Globus pallidus (tissue), 1 donor: ENCODE measurements at regions not wholly inside any gene's neighbourhood (a gene's known extent, or its start where the extent isn't known, plus 50 kb on each side); places are given as distances from the start of the nearest gene placed in this dataset.
"Not testable (repeated sequence)": the region's sequence is repeated elsewhere in the genome, so short reads cannot be mapped to it uniquely, and the experiment has no call there.

ENCODE experiments used
- DNase-seq: peaks from one replicate; pipeline ENCODE4 v3.0.0-alpha.2; 2015; ENCODE audit warnings: low spot score

DNA sequence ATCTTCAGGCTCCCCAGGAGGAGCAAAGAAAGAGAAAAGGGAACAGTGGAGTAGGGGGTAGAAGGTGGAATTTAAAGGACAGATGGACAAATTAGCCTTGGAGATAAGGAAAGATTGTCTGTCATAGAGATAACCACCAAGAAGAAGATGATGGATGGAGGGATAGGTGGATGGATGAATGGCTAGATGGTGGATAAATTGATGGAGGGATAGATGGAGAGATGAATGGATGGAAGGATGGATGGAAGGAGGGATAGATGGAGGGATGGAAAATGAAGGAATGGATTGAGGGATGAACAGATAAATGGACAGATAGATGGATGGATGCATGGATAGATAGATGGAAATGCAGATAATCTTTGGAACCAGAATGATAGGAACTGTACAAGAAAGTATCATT, 102.8 kb downstream of the TNFAIP3 start:
- no peak for DNase-seq

DNA sequence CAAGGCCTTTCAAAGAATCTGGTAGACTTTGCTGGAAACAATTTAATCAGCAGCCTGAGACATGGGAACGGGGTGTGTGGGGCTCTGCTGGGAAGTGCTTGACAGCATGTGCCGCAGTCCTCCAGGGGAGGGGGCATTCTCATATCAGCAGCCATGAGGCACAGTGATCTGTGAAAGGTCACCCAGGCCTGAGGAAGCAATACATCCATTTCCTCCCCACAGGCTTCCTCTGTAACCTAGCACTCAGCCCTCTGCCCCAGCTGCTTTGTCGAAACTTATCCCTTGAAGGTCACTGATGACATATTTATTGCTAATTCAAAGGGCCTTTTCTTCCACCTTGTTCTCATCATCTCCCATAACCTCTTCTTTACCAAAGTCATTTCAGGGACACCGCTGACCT, 103.3 kb downstream of the TNFAIP3 start:
- no peak for DNase-seq

DNA sequence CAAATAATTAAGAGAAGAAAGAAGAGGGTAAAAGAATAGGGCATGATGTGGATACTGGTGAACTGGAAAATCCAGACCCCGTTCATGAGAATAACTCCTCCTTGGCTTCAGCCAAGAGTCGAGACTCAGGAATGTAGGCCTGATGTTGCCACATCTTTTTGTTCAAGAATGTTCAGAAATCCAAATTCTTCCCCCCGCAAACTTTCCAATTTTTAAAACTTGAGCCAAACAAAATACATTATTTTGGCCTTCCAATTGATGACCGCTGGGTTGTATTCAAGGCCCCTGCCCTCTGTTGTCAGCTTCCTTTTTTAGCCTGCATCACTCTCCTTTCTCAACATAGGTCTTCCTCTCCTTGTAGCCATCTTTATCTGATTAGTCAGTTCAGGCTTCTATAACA, 106.1 kb downstream of the TNFAIP3 start:
- DNase-seq = no peak

DNA sequence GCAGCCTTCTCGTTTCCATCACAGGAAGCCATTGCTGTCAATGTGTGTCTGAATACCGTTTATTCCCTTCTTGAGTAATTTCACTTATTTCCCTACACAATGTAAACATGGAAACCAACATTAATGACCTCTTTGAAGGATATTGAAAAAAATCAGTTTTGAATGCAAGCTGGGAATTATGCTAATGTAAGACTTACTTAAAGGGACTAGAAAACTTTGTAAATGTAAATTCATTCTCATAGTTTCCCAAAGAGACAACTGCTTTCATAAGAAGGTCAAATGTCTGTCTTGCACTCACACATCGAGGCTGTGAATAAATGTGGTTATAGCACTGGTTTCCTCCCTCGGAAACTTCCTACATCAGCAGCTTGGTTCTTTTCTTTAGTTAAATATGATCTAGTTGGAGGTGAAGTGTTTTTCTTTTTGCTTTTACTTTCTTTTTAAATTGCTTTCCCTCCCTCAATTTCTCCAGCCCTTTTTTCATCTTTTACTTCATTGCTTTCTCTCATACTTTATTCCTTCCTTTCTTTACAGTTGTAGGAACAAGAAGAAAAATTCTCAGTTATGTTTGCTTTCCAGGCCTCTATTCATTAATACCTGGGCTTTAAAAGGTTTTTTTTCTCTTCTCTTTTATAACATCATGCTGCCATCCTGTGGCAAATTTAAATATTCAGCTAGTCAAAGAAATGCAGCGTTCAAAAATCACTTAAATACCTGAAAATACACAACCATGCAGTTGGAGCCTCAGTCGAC, 108.3 kb downstream of the TNFAIP3 start:
- no peak for DNase-seq

DNA sequence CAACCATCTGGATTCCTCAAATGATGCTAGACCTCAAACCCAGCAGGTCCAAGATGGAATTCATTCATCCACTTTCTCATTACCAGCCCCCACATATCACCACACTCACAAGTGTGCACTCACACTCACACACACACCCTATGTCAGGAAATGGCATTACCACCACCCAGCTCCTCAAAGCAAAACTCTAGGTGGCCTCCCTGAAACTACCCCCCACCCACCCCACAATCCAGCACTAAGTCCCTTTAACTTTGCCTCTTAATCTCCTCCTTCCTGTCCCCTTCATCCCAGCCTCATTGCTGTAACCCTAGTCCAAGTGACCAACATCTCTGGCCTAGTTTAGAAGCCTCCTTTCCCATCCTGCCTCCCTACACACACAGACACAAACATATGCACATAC, 109.4 kb downstream of the TNFAIP3 start:
- DNase-seq = no peak

DNA sequence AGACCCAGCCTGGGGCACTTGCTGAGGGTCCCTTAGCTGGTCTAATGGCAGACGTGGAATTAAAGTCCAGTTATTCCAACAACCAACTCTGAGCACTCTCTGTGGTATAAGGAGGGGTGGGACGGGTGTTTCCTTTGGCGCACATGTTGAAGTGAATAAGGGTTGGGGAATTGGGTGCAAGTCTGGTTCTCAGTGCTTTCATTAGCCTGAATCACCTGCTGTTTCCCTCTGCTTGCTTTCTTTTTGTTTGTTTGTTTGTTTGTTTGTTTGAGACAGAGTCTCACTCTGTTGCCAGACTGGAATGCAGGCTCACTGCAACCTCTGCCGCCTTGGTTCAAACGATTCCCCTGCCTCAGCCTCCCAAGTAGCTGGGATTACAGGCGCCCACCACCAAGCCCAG, 110.1 kb downstream of the TNFAIP3 start:
- DNase-seq = no peak

DNA sequence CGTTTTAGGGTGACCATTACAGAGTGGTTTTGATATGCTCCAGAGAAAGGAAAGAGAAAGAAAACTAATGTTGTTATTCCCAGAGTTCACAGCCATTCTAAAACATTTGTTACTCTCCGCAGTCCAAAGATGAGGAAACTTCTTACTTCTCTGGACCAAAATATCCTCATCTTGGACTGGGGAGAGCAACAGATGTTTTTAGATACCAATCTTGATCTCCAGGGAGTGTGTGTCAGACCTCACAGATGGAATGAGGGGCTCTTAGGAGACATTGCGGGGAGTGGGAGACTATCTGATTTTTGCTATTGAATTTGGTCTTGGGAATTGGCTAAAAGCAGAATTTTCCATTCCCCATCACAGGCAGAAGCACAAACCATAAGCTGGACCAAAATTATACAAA, 110.8 kb downstream of the TNFAIP3 start:
- DNase-seq = no peak

DNA sequence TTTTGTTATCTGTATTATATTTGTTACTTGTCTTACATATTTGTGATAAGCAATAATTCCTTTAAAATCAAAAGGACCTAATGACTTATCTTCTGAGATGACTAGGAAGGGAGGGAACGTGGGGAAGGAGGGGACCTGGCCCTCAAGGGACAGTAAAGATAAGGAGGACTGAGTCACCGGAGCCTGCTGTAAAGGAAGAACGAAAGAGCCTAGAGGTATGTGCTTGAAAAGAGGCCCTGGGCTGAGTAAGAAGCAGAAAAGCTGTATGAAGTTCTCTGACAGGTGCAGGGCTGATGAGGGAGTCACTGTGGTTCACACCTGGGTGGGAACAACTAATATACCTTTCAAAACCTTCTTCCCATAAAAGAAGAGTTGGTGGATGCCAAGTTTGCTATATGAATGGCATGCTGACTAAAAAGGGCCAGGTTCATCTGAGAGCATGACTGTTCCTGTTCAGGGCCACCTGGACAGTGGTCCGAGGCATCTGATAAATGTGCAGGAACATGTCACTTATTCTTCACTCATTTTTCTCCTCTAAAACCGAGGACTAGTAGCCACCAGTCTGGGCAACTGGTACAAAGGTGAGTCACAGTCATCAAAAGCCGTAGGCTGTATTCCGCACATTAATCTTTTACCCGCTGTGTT, 111.3 kb downstream of the TNFAIP3 start:
- no peak for DNase-seq

DNA sequence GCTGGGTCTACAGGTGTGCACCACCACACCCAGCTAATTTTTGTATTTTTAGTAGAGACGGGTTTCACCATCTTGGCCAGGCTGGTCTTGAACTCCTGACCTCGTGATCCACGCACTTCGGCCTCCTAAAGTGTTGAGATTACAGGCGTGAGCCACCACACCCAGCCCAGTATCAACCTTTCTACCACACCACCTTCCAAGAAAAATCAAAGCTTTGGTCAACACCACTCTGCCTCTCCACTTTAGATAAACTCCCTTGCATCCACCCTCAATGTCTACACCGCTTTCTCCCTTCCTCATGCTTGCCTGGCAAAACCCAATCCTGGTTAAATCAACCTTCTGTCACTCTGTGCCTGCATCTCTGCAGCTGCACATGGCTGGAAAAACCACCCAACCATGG, 112.2 kb downstream of the TNFAIP3 start:
- not testable (repeated sequence) for DNase-seq

DNA sequence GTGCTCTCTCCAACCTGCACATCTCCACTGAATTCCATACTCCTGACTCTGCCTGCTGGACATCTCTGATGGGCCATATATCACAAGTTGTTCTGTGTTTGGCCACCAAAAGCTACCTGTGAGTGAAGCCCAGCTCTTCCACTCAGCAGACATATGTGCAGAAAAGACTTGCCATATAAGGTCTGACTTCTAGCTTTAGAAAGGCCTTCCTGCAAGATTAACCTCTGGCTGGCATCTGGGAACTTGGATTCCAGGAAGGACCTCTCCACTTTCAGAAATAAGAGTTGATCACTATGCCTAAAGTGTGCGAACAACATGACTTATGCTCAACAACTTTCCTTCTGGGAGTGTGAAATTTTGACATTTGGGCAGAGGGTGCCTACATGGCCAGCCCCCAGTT, 113.7 kb downstream of the TNFAIP3 start:
- no peak for DNase-seq

DNA sequence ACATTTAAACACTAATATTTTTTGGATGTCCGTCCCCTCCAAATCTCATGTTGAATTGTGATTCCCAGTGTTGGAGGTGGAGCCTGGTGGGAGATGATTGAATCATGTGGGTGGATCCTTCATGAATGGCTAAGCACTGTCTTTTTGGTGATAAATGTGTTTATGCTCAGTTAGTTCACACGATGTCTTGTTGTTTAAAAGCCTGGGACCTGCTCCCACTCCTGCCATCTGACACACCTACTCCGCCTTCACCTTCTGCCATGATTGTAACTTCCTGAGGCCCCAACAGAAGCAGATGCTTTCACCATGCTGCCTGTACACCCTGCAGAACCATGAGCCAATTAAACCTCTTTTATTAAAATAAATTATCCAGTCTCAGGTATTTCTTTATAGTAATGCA, 114.7 kb downstream of the TNFAIP3 start:
- no peak for DNase-seq

DNA sequence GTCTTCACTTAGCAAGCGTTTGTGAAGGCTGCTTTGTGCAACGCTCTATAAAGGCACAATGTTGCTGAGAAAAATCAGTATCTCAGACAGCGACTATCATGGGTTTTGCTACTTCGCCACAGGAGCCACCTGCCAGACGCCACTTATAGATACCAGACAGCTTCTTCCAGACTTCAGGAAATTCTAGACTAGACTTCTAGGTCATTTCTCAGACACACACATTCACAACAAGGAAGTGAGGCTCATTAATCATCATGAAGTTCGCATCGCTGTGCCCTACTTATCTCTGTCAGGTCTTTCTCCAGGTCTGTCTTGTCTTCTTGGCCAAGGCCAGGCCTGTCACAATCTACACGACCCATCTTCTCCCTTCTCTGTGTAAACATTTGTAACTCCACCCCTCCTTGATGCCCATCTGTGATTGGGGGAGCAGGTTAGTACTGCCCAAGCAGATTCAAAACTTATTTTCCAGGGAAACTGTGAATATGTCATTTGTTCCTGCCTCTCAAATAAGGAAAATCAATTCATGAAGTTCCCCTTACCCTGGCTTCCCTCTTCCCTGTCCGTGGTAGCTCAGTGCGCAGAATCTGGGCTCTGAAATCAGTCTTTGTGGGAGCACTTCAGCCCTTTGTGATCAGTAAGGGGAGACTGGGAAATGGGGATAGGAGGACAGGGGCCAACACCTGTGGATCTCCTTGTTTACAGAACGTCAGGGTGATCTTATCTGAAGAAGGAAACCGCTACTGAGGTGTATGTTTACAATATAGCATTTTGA, 115.5 kb downstream of the TNFAIP3 start:
- DNase-seq = no peak

DNA sequence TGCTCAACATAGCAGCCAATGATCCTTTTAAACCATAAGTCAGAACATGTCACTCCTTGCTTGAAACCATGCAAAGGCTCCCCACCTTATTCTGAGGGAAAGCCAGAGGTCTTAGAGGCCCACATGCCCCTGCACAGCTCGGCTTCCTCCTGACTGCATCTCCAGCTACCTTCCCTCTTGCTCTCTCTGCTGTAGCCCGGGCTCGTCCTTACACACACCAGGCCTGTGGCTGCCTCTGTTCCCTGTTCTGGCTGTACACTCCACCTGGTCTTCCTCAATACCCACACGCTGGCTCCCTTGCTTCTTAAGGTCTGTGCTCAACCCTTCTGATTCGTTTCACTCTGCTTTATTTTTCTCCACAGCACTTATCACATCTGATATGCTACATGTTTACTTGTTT, 116.2 kb downstream of the TNFAIP3 start:
- DNase-seq = no peak

DNA sequence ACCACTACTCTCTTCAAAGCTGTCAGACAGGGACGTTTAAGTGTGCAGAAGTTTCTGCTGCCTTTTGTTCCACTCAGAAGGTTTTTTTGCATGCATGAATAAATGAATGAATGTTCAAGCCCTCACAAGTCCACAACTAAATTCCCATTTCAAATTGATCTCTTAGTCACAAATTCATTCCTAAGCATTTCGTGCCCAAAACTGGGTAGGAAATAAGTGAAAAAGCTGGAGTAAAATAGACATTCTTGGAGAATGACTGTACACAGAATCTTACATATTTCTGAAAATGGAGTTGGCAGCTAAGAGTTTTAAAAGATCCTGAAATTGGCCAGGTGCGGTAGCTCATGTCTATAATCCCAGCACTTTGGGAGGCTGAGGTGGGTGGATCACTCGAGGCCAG, 117.6 kb downstream of the PERP start:
- DNase-seq = no peak

DNA sequence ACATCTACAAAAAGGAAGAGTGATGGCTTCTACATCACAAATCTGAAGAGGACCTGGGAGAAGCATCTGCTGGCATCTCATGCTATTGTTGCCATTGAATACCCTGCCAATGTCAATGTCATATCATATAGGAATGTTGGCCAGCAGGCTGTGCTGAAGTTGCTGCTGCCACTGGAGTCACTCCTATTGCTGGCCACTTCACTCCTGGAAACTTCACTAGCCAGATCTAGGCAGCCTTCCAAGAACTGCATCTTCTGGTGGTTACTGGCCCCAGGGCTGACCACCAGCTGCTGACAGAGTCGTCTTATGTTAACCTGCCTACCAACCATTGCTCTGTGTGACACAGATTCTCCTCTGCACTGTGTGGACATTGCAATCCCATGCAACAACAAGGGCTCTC, 111.8 kb downstream of the PERP start:
- no peak for DNase-seq

DNA sequence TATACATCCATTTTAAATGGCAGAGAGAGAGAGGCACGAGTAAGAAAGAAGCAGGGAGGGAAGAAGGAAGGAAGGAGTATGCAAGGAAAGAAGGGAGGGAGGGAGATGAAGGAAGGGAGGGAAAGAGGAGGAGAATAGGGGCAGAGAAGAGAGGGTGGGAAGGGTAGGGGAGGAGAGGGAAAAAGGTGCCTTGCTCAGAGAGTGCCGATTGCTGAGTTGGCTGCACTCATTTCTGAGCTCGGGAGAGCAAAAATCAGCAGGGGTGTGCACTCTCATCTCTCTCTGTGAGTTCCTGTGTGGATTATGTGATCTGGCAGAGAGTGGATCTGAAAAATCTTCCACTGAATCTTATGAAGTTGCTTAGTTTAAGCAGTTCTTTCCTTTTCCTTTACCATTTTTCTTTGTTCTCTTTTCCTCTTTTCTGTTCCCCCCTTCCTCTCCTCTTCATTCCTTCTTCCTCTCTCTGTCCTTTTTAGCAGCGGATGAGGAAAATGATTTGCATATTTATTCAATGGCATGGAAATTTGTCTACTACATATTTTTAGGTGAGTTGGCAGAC, 108.7 kb downstream of the PERP start:
- DNase-seq = no peak

DNA sequence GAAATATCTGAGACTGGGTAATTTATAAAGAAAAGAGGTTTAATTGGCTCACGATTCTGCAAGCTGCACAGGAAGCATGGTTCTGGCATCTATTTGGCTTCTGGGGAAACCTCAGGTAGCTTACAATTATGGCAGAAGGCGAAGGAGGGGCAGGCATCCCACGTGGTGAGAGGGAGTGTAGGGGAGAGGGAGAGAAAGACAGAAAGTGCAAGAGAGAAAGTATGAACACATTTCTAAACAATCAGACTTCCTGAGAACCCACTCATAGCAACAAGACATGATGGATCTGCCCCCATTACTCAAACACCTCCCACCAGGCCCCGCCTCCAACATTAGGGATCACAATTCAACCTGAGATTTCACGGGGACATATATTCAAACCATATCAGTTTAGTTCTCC, 107.4 kb downstream of the PERP start:
- DNase-seq = no peak

DNA sequence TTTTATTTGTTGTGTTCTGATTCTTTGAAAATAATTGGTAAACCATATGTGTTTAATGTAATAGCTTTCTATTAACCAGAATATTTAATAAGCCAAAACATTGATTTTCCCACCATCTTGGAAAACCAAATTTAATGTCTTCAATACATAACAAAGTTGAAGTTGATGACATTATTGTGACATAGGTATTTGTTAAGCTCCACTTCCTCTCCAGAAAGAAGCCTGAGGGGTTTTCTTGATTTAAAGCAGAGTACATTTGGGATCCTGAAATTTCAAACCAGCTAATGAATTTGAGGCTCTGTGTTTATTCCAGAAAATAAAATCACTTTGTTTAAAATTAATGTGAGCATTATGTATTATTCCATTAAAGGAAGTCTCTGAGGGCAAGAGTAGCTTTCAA, 106.3 kb downstream of the PERP start:
- DNase-seq = no peak

DNA sequence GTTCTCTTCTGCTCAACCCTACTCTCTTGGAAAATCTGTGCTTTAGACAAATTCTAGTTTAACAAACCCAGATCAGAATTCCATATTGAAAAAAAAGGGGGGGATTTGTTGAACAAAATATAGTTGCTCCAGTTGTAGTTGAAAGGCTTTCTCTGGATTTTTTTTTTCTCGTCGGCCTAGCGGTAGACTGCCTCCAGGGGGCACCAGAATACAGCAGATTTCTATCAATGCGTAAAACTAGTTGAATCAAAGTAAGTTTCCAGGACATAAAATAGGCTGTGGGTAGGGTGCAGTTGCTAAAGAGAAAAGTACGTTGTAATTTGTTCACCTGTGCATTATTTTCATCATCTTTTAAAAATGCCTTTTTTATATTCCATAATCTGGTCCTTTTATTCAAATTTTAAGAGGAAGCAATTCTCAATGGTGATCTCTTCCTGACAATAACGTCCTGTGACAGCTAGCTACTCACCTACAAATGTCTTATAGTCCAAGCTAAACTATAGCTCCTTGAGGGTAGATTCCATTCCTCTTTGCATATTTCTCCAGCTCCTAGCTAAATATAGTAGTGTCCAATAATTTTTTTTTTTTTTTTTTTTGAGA, 105.4 kb downstream of the PERP start:
- peak; percentile 54 for DNase-seq

DNA sequence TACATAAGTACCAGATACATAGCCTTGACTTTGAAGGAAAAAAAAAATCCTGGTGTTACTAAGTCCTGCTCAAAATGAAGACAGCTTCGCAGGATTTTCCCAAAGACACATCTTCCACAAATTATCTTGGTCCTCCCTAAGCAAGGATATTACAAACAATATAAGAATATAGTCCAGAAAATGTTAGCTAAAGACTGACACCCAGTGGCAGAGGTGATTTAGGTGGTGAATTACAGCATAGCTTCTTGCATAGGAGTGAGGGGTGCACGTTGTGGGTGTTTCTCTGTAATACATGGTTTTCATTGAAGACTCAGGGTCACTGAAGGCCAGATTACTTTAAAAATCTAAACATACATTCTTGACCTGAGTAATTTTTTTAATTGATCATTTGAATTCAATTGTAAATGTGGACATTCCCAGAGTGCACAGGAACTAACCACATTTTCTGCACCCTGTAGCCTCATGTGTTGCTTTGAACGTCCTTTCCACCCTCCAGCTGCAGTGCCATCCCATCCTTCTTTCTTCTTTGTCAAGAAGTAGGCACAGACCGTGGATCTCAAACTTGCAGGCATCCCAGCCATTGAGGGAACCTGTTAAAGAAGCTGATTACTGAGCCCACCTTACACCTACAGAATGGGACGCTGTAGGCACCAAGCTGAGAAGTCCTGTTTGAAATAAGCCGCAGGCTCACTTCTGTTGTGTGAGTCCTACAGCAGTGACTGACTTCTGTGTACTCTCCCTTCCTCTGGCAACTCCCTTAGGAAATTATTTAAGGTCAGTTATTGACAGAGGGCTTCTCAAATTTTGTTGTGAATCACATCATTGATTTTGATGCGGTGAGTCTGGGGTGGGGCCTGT, 102.6 kb downstream of the PERP start:
- DNase-seq = peak; percentile 5

DNA sequence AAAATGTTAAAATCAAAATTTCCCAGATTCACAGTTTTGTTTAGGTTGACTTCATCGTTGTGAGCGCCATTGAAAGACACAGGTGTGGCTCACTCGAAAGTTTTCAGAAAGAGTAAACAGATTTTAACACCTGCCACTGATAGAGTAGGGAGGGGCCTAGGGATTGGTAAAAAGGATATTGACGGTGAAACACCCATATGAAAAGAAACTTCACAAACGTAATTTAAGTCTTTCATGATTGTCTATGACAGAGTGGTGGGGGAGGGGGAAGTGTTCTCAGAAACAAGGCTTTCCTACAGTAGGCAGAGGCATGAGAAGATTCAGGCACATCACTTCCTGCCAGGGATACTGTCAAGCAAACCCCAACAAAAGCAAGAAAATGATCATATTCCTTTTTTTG, 101.4 kb downstream of the PERP start:
- DNase-seq = no peak
